ENCODE measurements at regions not wholly inside any gene's neighbourhood (a gene's known extent, or its start where the extent isn't known, plus 50 kb on each side); places are given as distances from the start of the nearest gene placed in this dataset.

DNA sequence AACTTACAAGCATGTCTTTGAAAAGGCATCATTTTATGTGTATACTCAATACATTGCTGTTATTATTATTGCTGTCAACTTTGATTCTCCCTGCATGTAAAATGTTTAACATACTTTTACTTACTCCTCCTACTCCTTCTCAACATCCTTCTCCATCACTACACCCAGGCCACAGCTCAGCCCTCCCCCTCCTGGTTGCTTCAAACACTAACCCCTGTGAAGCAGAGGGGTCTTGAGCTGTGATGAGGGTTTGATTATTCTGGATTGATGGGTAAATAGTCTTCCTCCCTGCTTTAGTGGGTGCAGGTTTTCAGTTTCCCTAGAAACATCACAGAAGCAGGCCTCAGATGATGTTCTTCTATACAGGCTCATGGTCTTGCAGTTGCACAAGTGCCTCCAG lies 221.0 kb downstream of the OSR1 start:
- TF ChIP-seq, protein P1, sequence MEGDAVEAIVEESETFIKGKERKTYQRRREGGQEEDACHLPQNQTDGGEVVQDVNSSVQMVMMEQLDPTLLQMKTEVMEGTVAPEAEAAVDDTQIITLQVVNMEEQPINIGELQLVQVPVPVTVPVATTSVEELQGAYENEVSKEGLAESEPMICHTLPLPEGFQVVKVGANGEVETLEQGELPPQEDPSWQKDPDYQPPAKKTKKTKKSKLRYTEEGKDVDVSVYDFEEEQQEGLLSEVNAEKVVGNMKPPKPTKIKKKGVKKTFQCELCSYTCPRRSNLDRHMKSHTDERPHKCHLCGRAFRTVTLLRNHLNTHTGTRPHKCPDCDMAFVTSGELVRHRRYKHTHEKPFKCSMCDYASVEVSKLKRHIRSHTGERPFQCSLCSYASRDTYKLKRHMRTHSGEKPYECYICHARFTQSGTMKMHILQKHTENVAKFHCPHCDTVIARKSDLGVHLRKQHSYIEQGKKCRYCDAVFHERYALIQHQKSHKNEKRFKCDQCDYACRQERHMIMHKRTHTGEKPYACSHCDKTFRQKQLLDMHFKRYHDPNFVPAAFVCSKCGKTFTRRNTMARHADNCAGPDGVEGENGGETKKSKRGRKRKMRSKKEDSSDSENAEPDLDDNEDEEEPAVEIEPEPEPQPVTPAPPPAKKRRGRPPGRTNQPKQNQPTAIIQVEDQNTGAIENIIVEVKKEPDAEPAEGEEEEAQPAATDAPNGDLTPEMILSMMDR (IDR thresholded peaks at IDR 0.05; ENCODE audit: poor library complexity, severe bottlenecking), result no peak
- TF ChIP-seq POLR2AphosphoS5 (IDR thresholded peaks at IDR 0.05) (no peak), EP300 (conservative IDR thresholded peaks at IDR 0.05; ENCODE audit: poor library complexity, severe bottlenecking) (no peak), SMC3 (conservative IDR thresholded peaks at IDR 0.05; ENCODE audit: poor library complexity) (no peak), REST (IDR thresholded peaks at IDR 0.05; ENCODE audit: borderline replicate concordance) (no peak), MXI1 (conservative IDR thresholded peaks at IDR 0.05; ENCODE audit: poor library complexity, severe bottlenecking) (no peak)

Data from neural cell (in vitro differentiated cells).